ENCODE measurements at regions not wholly inside any gene's neighbourhood (a gene's known extent, or its start where the extent isn't known, plus 50 kb on each side); places are given as distances from the start of the nearest gene placed in this dataset.
"Not testable (repeated sequence)": the region's sequence is repeated elsewhere in the genome, so short reads cannot be mapped to it uniquely, and the experiment has no call there.

DNA sequence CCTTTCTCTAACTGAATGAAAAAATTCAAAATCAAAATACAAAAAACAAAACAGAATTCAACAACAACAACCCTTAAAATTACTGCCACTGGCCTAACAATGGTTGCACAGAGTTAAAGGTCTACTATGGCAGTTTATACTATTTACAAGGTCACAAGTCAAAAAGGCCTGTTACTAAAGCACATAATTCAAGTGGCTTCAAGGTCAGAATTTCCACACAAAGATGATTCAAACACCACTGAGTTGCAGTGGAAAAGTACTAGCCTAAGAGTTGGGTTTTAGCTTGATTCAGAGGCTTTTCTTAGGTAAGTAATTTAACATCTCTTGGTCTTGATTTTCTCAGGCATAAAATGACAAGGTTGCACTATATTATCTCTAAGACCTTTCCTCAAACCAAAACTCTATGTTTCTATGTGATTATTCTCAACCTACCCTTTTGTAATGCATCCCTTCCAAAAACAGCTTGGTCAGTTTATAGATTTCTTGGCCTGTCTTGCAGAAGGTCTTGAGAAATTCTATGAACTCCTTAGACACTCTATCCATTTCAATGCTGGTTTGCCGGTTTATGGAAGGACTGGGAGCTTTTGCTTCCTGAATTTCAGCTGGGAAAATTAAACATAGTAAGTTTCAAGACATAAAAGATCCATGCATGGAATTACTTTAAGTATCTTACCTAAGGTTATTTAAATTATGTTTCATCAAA, 189.8 kb upstream of the KCTD7 start:
- not testable (repeated sequence) for TF ChIP-seq CTCF (conservative IDR thresholded peaks at IDR 0.05; ENCODE audit: low read length); EZH2phosphoT487 (IDR thresholded peaks at IDR 0.05; ENCODE audit: borderline replicate concordance, low read depth, low read length)
